Loucy (cell line): ENCODE measurements at regions not wholly inside any gene's neighbourhood (a gene's known extent, or its start where the extent isn't known, plus 50 kb on each side); places are given as distances from the start of the nearest gene placed in this dataset.

ENCODE experiments used
- H2AFZ ChIP-seq: fragments of 200-600 bp; sonication (generic); 2 replicates; pipeline ENCODE4 v1.6.0; 2016; ENCODE audit warnings: antibody characterized with exemption, mild to moderate bottlenecking, low read length, moderate library complexity
- H3F3A ChIP-seq: fragments of 200-600 bp; 2 replicates; pipeline ENCODE4 v1.6.0; 2016; ENCODE audit warnings: antibody characterized with exemption, low read depth, mild to moderate bottlenecking
- H3K27me3 ChIP-seq: fragments of 200-600 bp; sonication (generic); 2 replicates; pipeline ENCODE4 v1.6.1; 2014; ENCODE audit warnings: low read length, mild to moderate bottlenecking; ENCODE audit not compliant: insufficient read depth, poor library complexity, severe bottlenecking
- H3K36me3 ChIP-seq: fragments of 200-600 bp; sonication (generic); 2 replicates; pipeline ENCODE4 v1.6.1; 2016; ENCODE audit warnings: low read length; ENCODE audit not compliant: insufficient read depth
- H3K4me1 ChIP-seq: fragments of 200-600 bp; sonication (generic); 2 replicates; pipeline ENCODE4 v1.5.1; 2014; ENCODE audit warnings: low read length, mild to moderate bottlenecking; ENCODE audit not compliant: insufficient read depth, poor library complexity, severe bottlenecking
- H3K4me2 ChIP-seq: fragments of 200-600 bp; sonication (generic); 2 replicates; pipeline ENCODE4 v1.6.0; 2014; ENCODE audit warnings: antibody characterized with exemption, low read length, low read depth, mild to moderate bottlenecking; ENCODE audit not compliant: poor library complexity, severe bottlenecking
- H3K4me3 ChIP-seq: fragments of 200-600 bp; sonication (generic); 2 replicates; pipeline ENCODE4 v1.5.1; 2014; ENCODE audit warnings: low read length, mild to moderate bottlenecking, mixed read lengths; ENCODE audit not compliant: poor library complexity, severe bottlenecking
- H3K79me2 ChIP-seq: fragments of 200-600 bp; sonication (generic); 2 replicates; pipeline ENCODE4 v1.6.1; 2014; ENCODE audit warnings: low read length; ENCODE audit not compliant: insufficient read depth
- H3K9ac ChIP-seq: fragments of 200-600 bp; sonication (generic); 2 replicates; pipeline ENCODE4 v1.6.0; 2014; ENCODE audit warnings: mild to moderate bottlenecking, low read depth, low read length, moderate library complexity; ENCODE audit not compliant: poor library complexity, severe bottlenecking
- H3K9me2 ChIP-seq: fragments of 200-600 bp; sonication (generic); replicated peaks from 2 replicates; pipeline ENCODE4 v1.6.1; 2016; ENCODE audit warnings: low read depth, low read length, mixed read lengths
- H3K9me3 ChIP-seq: fragments of 200-600 bp; sonication (generic); 2 replicates; pipeline ENCODE4 v1.6.1; 2014; ENCODE audit warnings: mild to moderate bottlenecking, antibody characterized with exemption, low read length, low read depth; ENCODE audit not compliant: insufficient read depth
- H4K20me1 ChIP-seq: fragments of 200-600 bp; sonication (generic); 2 replicates; pipeline ENCODE4 v1.6.0; 2014; ENCODE audit warnings: antibody characterized with exemption, low read length, mild to moderate bottlenecking; ENCODE audit not compliant: insufficient read depth, poor library complexity, severe bottlenecking
- EZH2phosphoT487 ChIP-seq: fragments of 200-600 bp; IDR thresholded peaks from 2 replicates; pipeline ENCODE4 v1.6.1; 2018; ENCODE audit warnings: antibody characterized with exemption, mild to moderate bottlenecking, moderate library complexity, borderline replicate concordance
- TF ChIP-seq, protein P1 (sequence below): fragments of 200-600 bp; sonication (generic); conservative IDR thresholded peaks from 2 replicates; pipeline ENCODE4 v1.5.1; 2014; ENCODE audit warnings: mild to moderate bottlenecking, antibody characterized with exemption, low read length

DNA sequence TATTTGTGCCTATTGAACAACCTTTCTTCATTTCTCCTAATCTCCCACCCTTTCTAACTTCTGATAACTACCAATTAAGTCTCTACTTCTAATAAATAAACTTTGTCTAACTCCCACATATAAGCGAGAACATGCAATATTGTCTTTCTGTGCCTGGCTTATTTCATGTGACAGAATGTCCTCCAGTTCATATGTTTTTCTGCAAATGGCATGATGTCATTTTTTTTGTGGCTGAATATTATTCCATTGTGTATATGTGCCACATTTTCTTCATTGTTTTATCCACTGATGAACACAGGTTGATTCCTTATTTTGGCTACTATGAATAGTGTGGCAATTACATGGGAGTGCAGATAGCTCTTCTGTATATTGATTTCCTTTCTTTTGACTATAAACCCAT lies 1041.5 kb upstream of the MANEA start:
- H4K20me1 ChIP-seq, result no peaks in the 10 kb centered on the region
- no peaks in the 10 kb centered on the region for H3K4me1 ChIP-seq
- H3K36me3 ChIP-seq, result no peaks in the 10 kb centered on the region
- no peak overlapping the region for H3K4me2 ChIP-seq
- H3K79me2 ChIP-seq, result no peaks in the 10 kb centered on the region
- no peak overlapping the region for H3K4me3 ChIP-seq
- no peak overlapping the region for H3K9ac ChIP-seq
- no peaks in the 10 kb centered on the region for H3F3A ChIP-seq
- TF ChIP-seq, protein P1, sequence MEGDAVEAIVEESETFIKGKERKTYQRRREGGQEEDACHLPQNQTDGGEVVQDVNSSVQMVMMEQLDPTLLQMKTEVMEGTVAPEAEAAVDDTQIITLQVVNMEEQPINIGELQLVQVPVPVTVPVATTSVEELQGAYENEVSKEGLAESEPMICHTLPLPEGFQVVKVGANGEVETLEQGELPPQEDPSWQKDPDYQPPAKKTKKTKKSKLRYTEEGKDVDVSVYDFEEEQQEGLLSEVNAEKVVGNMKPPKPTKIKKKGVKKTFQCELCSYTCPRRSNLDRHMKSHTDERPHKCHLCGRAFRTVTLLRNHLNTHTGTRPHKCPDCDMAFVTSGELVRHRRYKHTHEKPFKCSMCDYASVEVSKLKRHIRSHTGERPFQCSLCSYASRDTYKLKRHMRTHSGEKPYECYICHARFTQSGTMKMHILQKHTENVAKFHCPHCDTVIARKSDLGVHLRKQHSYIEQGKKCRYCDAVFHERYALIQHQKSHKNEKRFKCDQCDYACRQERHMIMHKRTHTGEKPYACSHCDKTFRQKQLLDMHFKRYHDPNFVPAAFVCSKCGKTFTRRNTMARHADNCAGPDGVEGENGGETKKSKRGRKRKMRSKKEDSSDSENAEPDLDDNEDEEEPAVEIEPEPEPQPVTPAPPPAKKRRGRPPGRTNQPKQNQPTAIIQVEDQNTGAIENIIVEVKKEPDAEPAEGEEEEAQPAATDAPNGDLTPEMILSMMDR, result no peak
- no peak for TF ChIP-seq EZH2phosphoT487
- no peaks in the 10 kb centered on the region for H3K27me3 ChIP-seq
- H2AFZ ChIP-seq, result no peak overlapping the region
- no peaks in the 10 kb centered on the region for H3K9me2 ChIP-seq
- 0 out of 2 replicates have a peak, but pooled peaks cover 5% of the 10 kb centered on the region for H3K9me3 ChIP-seq

DNA sequence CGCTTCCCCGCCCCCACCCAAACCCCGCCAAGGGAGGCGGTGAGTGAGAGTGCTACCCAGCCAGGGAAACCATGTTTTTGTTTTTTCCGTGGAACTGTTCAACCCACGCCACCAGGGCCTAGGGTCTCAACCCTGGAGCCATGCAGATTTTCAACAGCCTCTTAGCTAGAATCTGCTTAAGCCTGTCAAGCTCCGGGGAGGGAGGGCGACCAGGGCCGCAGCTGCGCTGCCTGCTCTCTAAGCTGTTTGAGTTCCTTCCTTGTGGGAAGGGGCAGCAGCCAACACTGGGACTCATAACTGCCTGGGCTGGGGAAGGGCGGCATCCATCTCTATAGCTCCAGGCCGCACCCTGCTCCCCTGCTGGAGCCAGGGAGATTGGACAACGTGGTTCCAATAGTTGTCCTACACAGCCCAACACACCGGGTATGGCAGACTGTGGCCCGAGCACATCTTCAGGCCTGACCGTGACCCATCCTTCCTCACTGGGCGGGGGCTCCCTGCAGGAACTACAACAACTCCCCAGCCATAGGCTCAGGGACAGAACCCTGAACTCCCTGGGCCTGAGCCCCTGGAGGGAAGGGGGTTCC lies 1065.7 kb upstream of the MANEA start:
- H3K4me2 ChIP-seq, result no peak overlapping the region
- no peaks in the 10 kb centered on the region for H3K4me1 ChIP-seq
- no peaks in the 10 kb centered on the region for H3K9me2 ChIP-seq
- H2AFZ ChIP-seq, result no peak overlapping the region
- H3K4me3 ChIP-seq, result no peak overlapping the region
- no peaks in the 10 kb centered on the region for H3K9me3 ChIP-seq
- H3K27me3 ChIP-seq, result no peaks in the 10 kb centered on the region
- no peaks in the 10 kb centered on the region for H4K20me1 ChIP-seq
- TF ChIP-seq EZH2phosphoT487, result no peak
- TF ChIP-seq, protein P1, result no peak
- no peaks in the 10 kb centered on the region for H3K79me2 ChIP-seq
- no peaks in the 10 kb centered on the region for H3F3A ChIP-seq
- no peak overlapping the region for H3K9ac ChIP-seq
- no peaks in the 10 kb centered on the region for H3K36me3 ChIP-seq

DNA sequence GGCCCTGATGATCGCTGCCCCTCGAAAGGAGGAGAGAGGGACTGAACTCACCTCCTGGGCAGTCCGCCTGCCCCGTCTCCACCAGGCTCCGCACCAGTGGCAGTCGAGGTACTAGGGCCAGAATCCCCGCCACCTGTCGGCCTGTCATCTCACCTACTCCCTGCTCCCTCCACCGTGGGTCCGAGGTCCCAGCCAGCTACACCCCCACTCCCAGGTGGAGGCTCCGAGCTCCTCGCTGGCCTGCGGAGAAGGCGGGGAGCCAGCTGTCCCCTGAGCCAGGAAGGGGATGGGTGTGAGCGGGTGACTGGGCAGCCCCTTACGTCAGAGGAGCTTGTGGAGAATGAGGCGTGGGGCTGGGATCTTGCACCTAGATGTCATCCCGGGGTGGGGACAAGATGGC lies 1066.5 kb upstream of the MANEA start:
- no peaks in the 10 kb centered on the region for H3K4me1 ChIP-seq
- no peaks in the 10 kb centered on the region for H4K20me1 ChIP-seq
- H2AFZ ChIP-seq, result no peak overlapping the region
- no peaks in the 10 kb centered on the region for H3F3A ChIP-seq
- no peaks in the 10 kb centered on the region for H3K27me3 ChIP-seq
- no peaks in the 10 kb centered on the region for H3K9me2 ChIP-seq
- H3K36me3 ChIP-seq, result no peaks in the 10 kb centered on the region
- no peaks in the 10 kb centered on the region for H3K9me3 ChIP-seq
- H3K4me2 ChIP-seq, result no peak overlapping the region
- H3K9ac ChIP-seq, result no peak overlapping the region
- no peak overlapping the region for H3K4me3 ChIP-seq
- H3K79me2 ChIP-seq, result no peaks in the 10 kb centered on the region
- TF ChIP-seq, protein P1, result no peak
- TF ChIP-seq EZH2phosphoT487, result no peak
